Neuronal stem cell (in vitro differentiated cells): ENCODE measurements at regions not wholly inside any gene's neighbourhood (a gene's known extent, or its start where the extent isn't known, plus 50 kb on each side); places are given as distances from the start of the nearest gene placed in this dataset.
A peak's percentile ranks its signal among the peaks of the same experiment; 100 is the strongest.

Experiments used
- DNase-seq: peaks from one replicate; pipeline ENCODE4 v3.0.0-alpha.2; 2013; ENCODE audit warnings: low spot score
- H2AFZ ChIP-seq: one replicate; pipeline ENCODE4 v1.6.1; 2013; ENCODE audit warnings: mild to moderate bottlenecking, low read length, inconsistent platforms
- H2AK5ac ChIP-seq: 2 replicates; pipeline ENCODE4 v1.6.1; 2013; ENCODE audit warnings: low read depth, mild to moderate bottlenecking, inconsistent platforms, low read length, moderate library complexity, mixed read lengths
- H2BK120ac ChIP-seq: 2 replicates; pipeline ENCODE4 v1.6.1; 2013; ENCODE audit warnings: low read depth, mild to moderate bottlenecking, inconsistent platforms, low read length, moderate library complexity, mixed read lengths
- H2BK12ac ChIP-seq: one replicate; pipeline ENCODE4 v1.6.1; 2013; ENCODE audit warnings: low read length, inconsistent platforms
- H2BK15ac ChIP-seq: 2 replicates; pipeline ENCODE4 v1.6.1; 2013; ENCODE audit warnings: mild to moderate bottlenecking, low read length, inconsistent platforms, mixed read lengths
- H2BK5ac ChIP-seq: one replicate; pipeline ENCODE4 v1.6.1; 2013; ENCODE audit warnings: inconsistent platforms, mild to moderate bottlenecking, low read length, moderate library complexity
- H3K14ac ChIP-seq: one replicate; pipeline ENCODE4 v1.6.1; 2013; ENCODE audit warnings: low read length, inconsistent platforms
- H3K18ac ChIP-seq: 2 replicates; pipeline ENCODE4 v1.6.1; 2013; ENCODE audit warnings: low read length, inconsistent platforms
- H3K23ac ChIP-seq: 2 replicates; pipeline ENCODE4 v1.6.1; 2013; ENCODE audit warnings: low read depth, mild to moderate bottlenecking, mixed read lengths, low read length, inconsistent platforms; ENCODE audit not compliant: poor library complexity
- H3K27ac ChIP-seq: replicated peaks from 3 replicates; pipeline ENCODE4 v1.5.1; 2013; ENCODE audit warnings: low read length, inconsistent platforms
- H3K27me3 ChIP-seq, 3 experiments: 2 replicates each; pipeline ENCODE4 v1.6.1; 2013; ENCODE audit warnings: low read length in 3 of 3, mild to moderate bottlenecking in 2 of 3, inconsistent platforms in 1 of 3, low read depth in 1 of 3, mixed read lengths in 1 of 3, moderate library complexity in 1 of 3; ENCODE audit not compliant: control insufficient read depth in 3 of 3, insufficient read depth in 3 of 3
- H3K36me3 ChIP-seq, 2 donors: replicated peaks in 1 of 2; 2 replicates each; pipeline ENCODE4 v1.6.1; 2013; ENCODE audit warnings: low read length in 2 of 2; ENCODE audit not compliant: control insufficient read depth in 2 of 2, insufficient read depth in 2 of 2
- H3K4ac ChIP-seq: 2 replicates; pipeline ENCODE4 v1.6.1; 2013; ENCODE audit warnings: inconsistent platforms, mild to moderate bottlenecking, low read length, moderate library complexity
- H3K4me1 ChIP-seq, 2 donors: 1 replicate in 1 of 2; 2 replicates in 1 of 2; pipeline ENCODE4 v1.6.1; 2013; ENCODE audit warnings: low read length in 2 of 2, low read depth in 1 of 2; ENCODE audit not compliant: control insufficient read depth in 2 of 2, insufficient read depth in 1 of 2
- H3K4me2 ChIP-seq: one replicate; pipeline ENCODE4 v1.6.1; 2013; ENCODE audit warnings: mild to moderate bottlenecking, low read length, inconsistent platforms; ENCODE audit not compliant: insufficient read depth, poor library complexity, severe bottlenecking
- H3K4me3 ChIP-seq, 2 donors: 2 replicates each; pipeline ENCODE4 v1.5.1; 2013; ENCODE audit warnings: low read length in 2 of 2, mild to moderate bottlenecking in 2 of 2, inconsistent platforms in 1 of 2, moderate library complexity in 1 of 2
- H3K79me1 ChIP-seq: one replicate; pipeline ENCODE4 v1.6.1; 2013; ENCODE audit warnings: low read depth, mild to moderate bottlenecking, inconsistent platforms, low read length, moderate library complexity
- H3K9ac ChIP-seq: one replicate; pipeline ENCODE4 v1.6.1; 2013; ENCODE audit warnings: mild to moderate bottlenecking, low read depth, low read length, inconsistent platforms; ENCODE audit not compliant: poor library complexity
- H3K9me3 ChIP-seq, 2 donors: replicated peaks in 1 of 2; 2 replicates each; pipeline versions ENCODE3 to v1.6.1; 2013; ENCODE audit warnings: low read length in 2 of 2, mild to moderate bottlenecking in 2 of 2, inconsistent platforms in 1 of 2, low read depth in 1 of 2, mixed read lengths in 1 of 2, moderate library complexity in 1 of 2; ENCODE audit not compliant: control insufficient read depth in 2 of 2, insufficient read depth in 1 of 2
- H4K8ac ChIP-seq: one replicate; pipeline ENCODE4 v1.6.1; 2013; ENCODE audit warnings: low read depth, mild to moderate bottlenecking, inconsistent platforms, low read length, moderate library complexity
- H4K91ac ChIP-seq: one replicate; pipeline ENCODE4 v1.6.1; 2013; ENCODE audit warnings: low read length, low read depth, mild to moderate bottlenecking, inconsistent platforms; ENCODE audit not compliant: poor library complexity
- WGBS, 2 donors: extraction: QIAGEN DNeasy Blood & Tissue Kit; methylation state at CpG; one replicate each; pipeline ENCODE4 v1.1.7; 2013; ENCODE audit warnings: missing lambda C conversion rate in 2 of 2, mixed read lengths in 1 of 2; ENCODE audit not compliant: insufficient read length in 2 of 2, insufficient replicate concordance in 1 of 2; ENCODE audit errors: extremely low coverage in 2 of 2; 5-methylcytosine and 5-hydroxymethylcytosine counted together

DNA sequence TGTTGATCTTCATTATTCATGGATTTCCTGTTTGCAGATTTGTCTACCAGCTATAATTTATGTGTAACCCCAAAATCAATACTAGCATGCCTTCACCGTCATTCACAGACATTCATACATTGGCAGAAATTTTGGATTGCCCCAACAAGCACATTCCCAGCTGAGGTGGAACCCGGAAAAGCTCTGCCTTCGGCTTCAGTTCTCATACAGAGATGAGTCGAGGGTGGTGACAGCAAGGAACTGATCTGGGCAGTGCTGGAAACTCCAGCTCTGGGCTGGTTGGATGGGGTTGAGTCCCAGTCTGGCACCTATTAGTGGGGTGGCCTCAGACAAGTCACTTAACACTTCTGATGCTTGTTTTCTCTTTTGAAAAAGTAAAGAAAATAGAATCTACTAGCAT, 267.5 kb downstream of the SNX13 start:
- H3K9ac ChIP-seq = no peak overlapping the region
- no peak overlapping the region for H3K4ac ChIP-seq
- no peak overlapping the region for H4K8ac ChIP-seq
- no peaks in the 10 kb centered on the region for H3K4me1 ChIP-seq
- H3K23ac ChIP-seq = no peak overlapping the region
- H3K9me3 ChIP-seq = peaks cover 0 to 2% of the 10 kb centered on the region in 2 donors
- WGBS, 2 donors = no CpG with 5 or more reads among the region's 4 CpGs
- H2BK5ac ChIP-seq = no peak overlapping the region
- H3K36me3 ChIP-seq = no peaks in the 10 kb centered on the region
- H2BK12ac ChIP-seq = no peak overlapping the region
- no peak overlapping the region for H3K14ac ChIP-seq
- no peak overlapping the region for H4K91ac ChIP-seq
- H2AFZ ChIP-seq = no peak overlapping the region
- H3K27me3 ChIP-seq = no peaks in the 10 kb centered on the region
- H3K4me2 ChIP-seq = no peak overlapping the region
- no peak overlapping the region for H3K18ac ChIP-seq
- H2AK5ac ChIP-seq = no peak overlapping the region
- no peak overlapping the region for H2BK15ac ChIP-seq
- H3K79me1 ChIP-seq = no peaks in the 10 kb centered on the region
- H2BK120ac ChIP-seq = no peak overlapping the region
- no peak overlapping the region for H3K27ac ChIP-seq
- no peak overlapping the region for H3K4me3 ChIP-seq
- no peak for DNase-seq

DNA sequence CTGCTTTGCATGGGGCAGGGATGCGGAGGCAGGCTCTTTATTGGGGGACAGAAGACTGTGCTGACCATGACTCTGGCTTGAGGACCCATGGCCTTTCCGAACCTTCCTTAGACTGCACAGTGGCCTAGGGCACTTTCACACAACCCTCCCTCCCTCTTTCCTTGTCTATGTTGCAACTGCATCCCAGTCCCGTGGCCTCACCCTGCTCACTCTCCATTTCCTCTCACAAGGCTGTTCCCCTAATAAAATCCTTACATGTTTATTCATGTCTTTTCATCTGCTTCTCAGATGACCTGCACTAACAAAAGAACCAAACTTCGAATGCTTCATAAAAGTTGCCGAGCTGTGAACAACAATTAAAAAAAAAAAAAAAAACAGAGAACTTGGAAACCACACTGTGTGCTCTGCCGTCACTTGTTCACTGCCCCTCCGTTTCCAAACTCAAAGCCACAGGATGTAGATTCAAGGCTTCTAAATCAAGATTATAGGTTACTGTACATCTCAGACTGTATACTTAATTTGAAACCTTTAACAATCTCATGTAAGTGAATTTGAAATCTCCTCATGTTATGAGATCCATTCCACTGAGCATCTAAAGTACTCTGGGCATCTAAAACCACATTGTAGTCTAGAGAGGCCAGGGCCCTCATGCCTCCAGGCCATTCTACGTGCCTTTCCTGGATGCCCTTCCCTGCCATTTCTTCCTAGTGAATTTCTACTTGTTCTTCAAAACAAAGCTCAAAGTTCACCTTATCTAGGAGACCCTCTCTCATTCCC, 265.9 kb downstream of the SNX13 start:
- peak overlapping the region; percentile 42 for H3K18ac ChIP-seq
- H2BK5ac ChIP-seq = no peak overlapping the region
- H4K8ac ChIP-seq = no peak overlapping the region
- H3K27ac ChIP-seq = no peak overlapping the region
- peak overlapping the region; percentile 56 for H2AFZ ChIP-seq
- H3K36me3 ChIP-seq = no peaks in the 10 kb centered on the region
- H3K4ac ChIP-seq = no peak overlapping the region
- H4K91ac ChIP-seq = no peak overlapping the region
- H2BK15ac ChIP-seq = no peak overlapping the region
- H3K79me1 ChIP-seq = no peaks in the 10 kb centered on the region
- no peaks in the 10 kb centered on the region for H3K27me3 ChIP-seq
- H3K9me3 ChIP-seq = peaks cover 0 to 2% of the 10 kb centered on the region in 2 donors
- no peak overlapping the region for H3K4me2 ChIP-seq
- no peak overlapping the region for H3K14ac ChIP-seq
- no peak overlapping the region for H3K9ac ChIP-seq
- no peak for DNase-seq
- no peak overlapping the region for H2BK12ac ChIP-seq
- no peak overlapping the region for H2AK5ac ChIP-seq
- WGBS, 2 donors = no CpG with 5 or more reads among the region's 8 CpGs
- peaks cover under 1 to 1% of the 10 kb centered on the region in 2 donors for H3K4me1 ChIP-seq
- H3K4me3 ChIP-seq = peak overlapping the region in 1 of 2 donors; percentile 61
- no peak overlapping the region for H2BK120ac ChIP-seq
- H3K23ac ChIP-seq = no peak overlapping the region

DNA sequence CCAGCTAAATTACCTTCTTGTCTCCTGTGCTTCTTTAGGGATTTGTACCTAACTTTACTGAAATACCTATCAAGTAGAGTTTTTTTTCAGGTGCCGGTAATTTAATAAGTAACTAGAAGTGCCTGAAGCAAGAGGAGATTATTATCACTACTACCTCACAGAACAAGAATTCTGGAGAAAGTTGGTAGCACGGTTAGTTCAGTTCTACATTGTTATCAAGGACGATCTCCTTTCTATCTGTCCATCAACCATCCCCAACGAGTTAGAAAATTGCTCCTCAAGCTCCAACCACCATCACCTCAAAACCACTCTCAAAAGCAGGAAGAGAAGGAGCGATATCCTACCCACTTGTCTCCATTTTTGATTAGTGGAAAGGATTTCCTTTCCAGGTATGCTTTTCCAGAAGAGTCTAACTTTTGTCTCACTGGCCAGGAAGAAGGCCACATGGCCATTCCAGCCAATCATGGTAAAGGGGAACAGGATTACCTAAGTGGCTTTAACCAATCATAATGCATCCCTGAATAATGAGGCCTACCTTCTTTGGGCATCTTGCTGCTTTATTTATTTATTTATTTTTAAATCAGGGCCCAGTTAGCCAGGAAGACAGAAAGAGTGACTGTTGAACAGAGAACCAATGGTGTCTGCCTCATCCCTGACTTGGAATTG, 265.2 kb downstream of the SNX13 start:
- Histone ChIP-seq H4K8ac (no peak overlapping the region), H3K9me3 (peaks cover 0 to 2% of the 10 kb centered on the region in 2 donors), H3K27ac (no peak overlapping the region), H3K18ac (no peak overlapping the region), H3K4me3 (no peak overlapping the region), H2AFZ (no peak overlapping the region), H3K36me3 (no peaks in the 10 kb centered on the region), H2BK15ac (no peak overlapping the region), H3K4me1 (peaks cover 7% of the 10 kb centered on the region in 2 donors), H3K14ac (no peak overlapping the region), H3K23ac (no peak overlapping the region), H2BK5ac (no peak overlapping the region), H2BK120ac (no peak overlapping the region), H3K79me1 (no peaks in the 10 kb centered on the region), H3K27me3 (no peaks in the 10 kb centered on the region), H3K4ac (no peak overlapping the region), H4K91ac (no peak overlapping the region), H3K4me2 (no peak overlapping the region), H3K9ac (no peak overlapping the region), H2BK12ac (no peak overlapping the region), H2AK5ac (no peak overlapping the region)
- no CpG with 5 or more reads among the region's 5 CpGs for WGBS, 2 donors
- DNase-seq = no peak

DNA sequence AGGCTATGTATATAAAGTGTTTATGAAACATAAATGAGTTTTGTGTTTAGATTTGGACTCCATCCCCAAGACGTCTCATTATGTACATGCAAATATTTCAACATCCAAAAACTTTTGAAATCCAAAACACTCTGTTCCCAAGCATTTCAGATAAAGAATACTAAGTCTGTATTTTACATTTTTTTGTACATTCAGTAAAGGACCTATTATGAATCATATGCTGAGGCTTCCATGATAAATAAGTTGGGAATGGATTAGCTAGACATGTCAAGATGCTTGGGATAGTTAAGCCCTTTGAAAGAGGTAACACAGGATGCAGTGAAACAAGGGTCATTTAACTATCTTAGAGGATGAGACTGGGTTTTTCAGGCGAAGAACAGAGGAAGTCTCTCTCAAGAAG, 262.9 kb downstream of the SNX13 start:
- Histone ChIP-seq H3K4me1 (peaks cover 9 to 11% of the 10 kb centered on the region in 2 donors), H3K4ac (no peak overlapping the region), H2AK5ac (no peak overlapping the region), H3K27me3 (no peaks in the 10 kb centered on the region), H3K9ac (no peak overlapping the region), H3K9me3 (peaks cover 0 to 2% of the 10 kb centered on the region in 2 donors), H3K36me3 (no peaks in the 10 kb centered on the region), H3K18ac (no peak overlapping the region), H2BK15ac (no peak overlapping the region), H3K79me1 (no peaks in the 10 kb centered on the region), H4K91ac (no peak overlapping the region), H2BK12ac (no peak overlapping the region), H3K27ac (no peak overlapping the region), H2AFZ (no peak overlapping the region), H2BK5ac (no peak overlapping the region), H3K23ac (no peak overlapping the region), H3K14ac (no peak overlapping the region), H4K8ac (no peak overlapping the region), H3K4me2 (no peak overlapping the region), H2BK120ac (no peak overlapping the region), H3K4me3 (no peak overlapping the region)
- DNase-seq = no peak
- WGBS, 2 donors = no CpG with 5 or more reads among the region's 2 CpGs
